H1 (cell line): ENCODE measurements at regions not wholly inside any gene's neighbourhood (a gene's known extent, or its start where the extent isn't known, plus 50 kb on each side); places are given as distances from the start of the nearest gene placed in this dataset.

Experiments used
- CTCF ChIA-PET: fragments of 300-600 bp; sonication (Branson Sonifier 250); formaldehyde crosslinking; loops from one replicate; lab custom pipeline; 2021; ENCODE audit not compliant: partially characterized antibody; lab: Charles Lee
- POLR2A ChIA-PET: fragments of 300-600 bp; sonication (Branson Sonifier 250); formaldehyde crosslinking; loops from one replicate; lab custom pipeline; 2021; ENCODE audit warnings: inconsistent platforms; ENCODE audit not compliant: partially characterized antibody; lab: Charles Lee
- DNase-seq, 2 experiments: peaks; one replicate each; pipeline versions ENCODE4 v3.0.0 to v3.0.0-alpha.2; 2010 to 2022; ENCODE audit warnings: low spot score in 2 of 2, low read depth in 1 of 2, mixed read lengths in 1 of 2
- FAIRE-seq: peaks from 2 replicates; lab custom pipeline; 2011; peaks lifted over from hg19 to GRCh38; lab: Jason Lieb, UNC
- H2AFZ ChIP-seq: 2 replicates; pipeline ENCODE4 v1.8.1; 2012; ENCODE audit warnings: low read length, inconsistent platforms
- H2AK5ac ChIP-seq: 2 replicates; pipeline ENCODE4 v1.6.1; 2013; ENCODE audit warnings: low read depth, low read length
- H2BK120ac ChIP-seq: replicated peaks from 2 replicates; pipeline ENCODE3; 2013; ENCODE audit warnings: low read depth, low read length, inconsistent platforms
- H2BK12ac ChIP-seq: 2 replicates; pipeline ENCODE4 v1.6.1; 2013; ENCODE audit warnings: low read depth, low read length
- H2BK15ac ChIP-seq: 2 replicates; pipeline ENCODE4 v1.6.1; 2013; ENCODE audit warnings: low read length
- H2BK20ac ChIP-seq: 2 replicates; pipeline ENCODE4 v1.6.1; 2013; ENCODE audit warnings: low read length
- H2BK5ac ChIP-seq: 2 replicates; pipeline ENCODE4 v1.6.1; 2013; ENCODE audit warnings: low read depth, low read length
- H3K14ac ChIP-seq: 2 replicates; pipeline ENCODE4 v1.6.1; 2013; ENCODE audit warnings: inconsistent platforms; ENCODE audit not compliant: insufficient read length
- H3K18ac ChIP-seq: 2 replicates; pipeline ENCODE4 v1.6.1; 2013; ENCODE audit warnings: low read length; ENCODE audit errors: extremely low read depth
- H3K23ac ChIP-seq: 2 replicates; pipeline ENCODE4 v1.6.1; 2013; ENCODE audit warnings: inconsistent platforms; ENCODE audit not compliant: insufficient read length
- H3K23me2 ChIP-seq: 2 replicates; pipeline ENCODE4 v1.6.1; 2013; ENCODE audit warnings: low read depth, low read length
- H3K27ac ChIP-seq: 2 replicates; pipeline ENCODE4 v1.6.1; 2011; ENCODE audit warnings: low read depth, low read length, inconsistent platforms
- H3K27me3 ChIP-seq, 4 experiments: replicated peaks in 1 of 4; 1 replicate in 1 of 4; 2 replicates in 3 of 4; pipeline versions ENCODE4 v1.6.1 to v1.8.1; 2011 to 2013; ENCODE audit warnings: low read length in 3 of 4, mild to moderate bottlenecking in 3 of 4, inconsistent platforms in 2 of 4, mixed read lengths in 2 of 4, moderate library complexity in 1 of 4; ENCODE audit not compliant: control insufficient read depth in 3 of 4, insufficient read depth in 3 of 4; ENCODE audit errors: extremely low read depth in 1 of 4
- H3K36me3 ChIP-seq, 4 experiments: 2 replicates each; pipeline versions ENCODE4 v1.6.1 to v1.8.1; 2011 to 2013; ENCODE audit warnings: mild to moderate bottlenecking in 4 of 4, low read length in 3 of 4, moderate library complexity in 2 of 4, control low read depth in 1 of 4, inconsistent platforms in 1 of 4; ENCODE audit not compliant: insufficient read depth in 4 of 4, control insufficient read depth in 2 of 4
- H3K4ac ChIP-seq: replicated peaks from 2 replicates; pipeline ENCODE3; 2013; ENCODE audit warnings: low read length, low read depth, mixed read lengths, inconsistent platforms; ENCODE audit not compliant: insufficient read length
- H3K4me1 ChIP-seq, 4 experiments: replicated peaks in 1 of 4; 1 replicate in 1 of 4; 2 replicates in 3 of 4; pipeline versions ENCODE4 v1.6.1 to v1.8.1; 2011 to 2013; ENCODE audit warnings: low read length in 3 of 4, inconsistent platforms in 2 of 4, mixed read lengths in 1 of 4; ENCODE audit not compliant: insufficient read depth in 4 of 4, control insufficient read depth in 3 of 4
- H3K4me2 ChIP-seq, 2 experiments: 2 replicates each; pipeline versions ENCODE4 v1.6.1 to v1.8.1; 2011 to 2013; ENCODE audit warnings: low read depth in 2 of 2, low read length in 2 of 2, control low read depth in 1 of 2, inconsistent platforms in 1 of 2, mild to moderate bottlenecking in 1 of 2; ENCODE audit not compliant: insufficient read depth in 1 of 2
- H3K4me3 ChIP-seq, 4 experiments: fragments of 200-600, 300-600 bp in 1 of 4; sonication (generic), shearing (Covaris generic), sonication (Bioruptor Twin) in 1 of 4; 2 replicates each; pipeline versions ENCODE4 v1.5.1 to v1.8.1; 2011 to 2016; ENCODE audit warnings: low read length in 4 of 4, low read depth in 3 of 4, control low read depth in 2 of 4, inconsistent platforms in 2 of 4, mild to moderate bottlenecking in 2 of 4, mixed read lengths in 1 of 4, moderate library complexity in 1 of 4; ENCODE audit not compliant: insufficient read depth in 2 of 4; ENCODE audit errors: extremely low read depth in 1 of 4
- H3K56ac ChIP-seq: replicated peaks from 2 replicates; pipeline ENCODE3; 2013; ENCODE audit warnings: low read depth, mild to moderate bottlenecking, mixed read lengths, low read length, inconsistent platforms; ENCODE audit not compliant: insufficient read length
- H3K79me1 ChIP-seq: 2 replicates; pipeline ENCODE4 v1.6.1; 2013; ENCODE audit warnings: low read depth, low read length, control low read depth
- H3K79me2 ChIP-seq, 2 experiments: 2 replicates each; pipeline versions ENCODE4 v1.6.1 to v1.8.1; 2012 to 2013; ENCODE audit warnings: low read length in 2 of 2, mild to moderate bottlenecking in 2 of 2, inconsistent platforms in 1 of 2; ENCODE audit not compliant: insufficient read depth in 2 of 2, control insufficient read depth in 1 of 2
- H3K9ac ChIP-seq, 4 experiments: replicated peaks in 1 of 4; 1 replicate in 1 of 4; 2 replicates in 3 of 4; pipeline versions ENCODE4 v1.6.1 to v1.8.1; 2011 to 2013; ENCODE audit warnings: low read depth in 3 of 4, low read length in 3 of 4, control low read depth in 2 of 4, mild to moderate bottlenecking in 2 of 4, moderate library complexity in 2 of 4, inconsistent platforms in 1 of 4; ENCODE audit errors: extremely low read depth in 1 of 4
- H3K9me3 ChIP-seq, 2 experiments: 2 replicates each; pipeline versions ENCODE4 v1.6.1 to v1.8.1; 2012 to 2013; ENCODE audit warnings: mild to moderate bottlenecking in 2 of 2, moderate library complexity in 2 of 2, control low read depth in 1 of 2, inconsistent platforms in 1 of 2, low read depth in 1 of 2, low read length in 1 of 2, mixed read lengths in 1 of 2; ENCODE audit not compliant: insufficient read depth in 2 of 2
- H4K20me1 ChIP-seq, 2 experiments: replicated peaks in 1 of 2; 2 replicates each; pipeline versions ENCODE3 to v1.8.1; 2011 to 2013; ENCODE audit warnings: inconsistent platforms in 2 of 2, low read length in 2 of 2, mild to moderate bottlenecking in 1 of 2; ENCODE audit not compliant: insufficient read depth in 2 of 2, control insufficient read depth in 1 of 2
- H4K5ac ChIP-seq: 2 replicates; pipeline ENCODE4 v1.6.1; 2013; ENCODE audit warnings: low read length, low read depth, mixed read lengths, inconsistent platforms; ENCODE audit not compliant: insufficient read length
- H4K8ac ChIP-seq: 2 replicates; pipeline ENCODE4 v1.8.0; 2013; ENCODE audit warnings: mild to moderate bottlenecking, moderate library complexity, low read length, inconsistent platforms; ENCODE audit not compliant: insufficient read depth; ENCODE audit errors: extremely low read depth
- H4K91ac ChIP-seq: replicated peaks from 2 replicates; pipeline ENCODE3; 2013; ENCODE audit warnings: low read length, mixed read lengths, inconsistent platforms; ENCODE audit not compliant: insufficient read length
- BRCA1 ChIP-seq: IDR thresholded peaks from 2 replicates; pipeline ENCODE4 v1.6.1; 2012; ENCODE audit warnings: low read depth, low read length, improper control_type of control experiment
- EZH2 ChIP-seq: fragments of 200-600 bp; sonication (generic); IDR thresholded peaks from 2 replicates; pipeline ENCODE4 v1.7.1; 2012; ENCODE audit warnings: low read depth, mild to moderate bottlenecking, moderate library complexity, low read length, inconsistent platforms; ENCODE audit not compliant: severe bottlenecking
- GABPA ChIP-seq: IDR thresholded peaks from 2 replicates; pipeline ENCODE4 v1.6.1; 2011; ENCODE audit warnings: mild to moderate bottlenecking, low read length, moderate library complexity, borderline replicate concordance; ENCODE audit not compliant: insufficient read depth
- KDM1A ChIP-seq: fragments of 200-600, 300-600 bp; sonication (generic); IDR thresholded peaks from 2 replicates; pipeline ENCODE4 v1.7.1; 2016; ENCODE audit warnings: mild to moderate bottlenecking, low read length, borderline replicate concordance
- MAFK ChIP-seq: IDR thresholded peaks from 2 replicates; pipeline ENCODE4 v1.6.1; 2012; ENCODE audit warnings: low read depth, mild to moderate bottlenecking, improper control_type of control experiment, low read length
- SAP30 ChIP-seq: fragments of 300-600 bp; sonication (generic); IDR thresholded peaks from 2 replicates; pipeline ENCODE4 v1.7.1; 2012; ENCODE audit warnings: low read length, moderate library complexity, mild to moderate bottlenecking, inconsistent platforms; ENCODE audit not compliant: insufficient read depth, insufficient replicate concordance
- SIN3A ChIP-seq, 2 experiments: IDR thresholded peaks in 1 of 2; conservative IDR thresholded peaks in 1 of 2; 2 replicates each; pipeline ENCODE4 v1.6.1; 2011 to 2012; ENCODE audit warnings: low read length in 2 of 2, improper control_type of control experiment in 1 of 2, low read depth in 1 of 2, mild to moderate bottlenecking in 1 of 2
- SRF ChIP-seq: IDR thresholded peaks from 2 replicates; pipeline ENCODE4 v1.6.1; 2011; ENCODE audit warnings: mild to moderate bottlenecking, low read depth, low read length, moderate library complexity
- SUZ12 ChIP-seq: fragments of 200-600 bp; sonication (generic); IDR thresholded peaks from 2 replicates; pipeline ENCODE4 v1.6.1; 2012; ENCODE audit warnings: mild to moderate bottlenecking, inconsistent platforms, low read length, moderate library complexity, mixed read lengths
- TAF7 ChIP-seq: optimal IDR thresholded peaks from 2 replicates; pipeline ENCODE3; 2011; ENCODE audit warnings: low read depth, mild to moderate bottlenecking, inconsistent platforms, low read length, moderate library complexity, borderline replicate concordance
- WGBS, 2 experiments: shearing (Covaris generic) in 1 of 2; methylation state at CpG; one replicate each; pipeline versions ENCODE4 v1.1.6 to v1.1.7; 2013 to 2015; ENCODE audit warnings: low lambda C conversion rate in 2 of 2, mixed read lengths in 2 of 2, inconsistent platforms in 1 of 2, low coverage in 1 of 2, missing lambda C conversion rate in 1 of 2; ENCODE audit not compliant: insufficient replicate concordance in 2 of 2, insufficient coverage in 1 of 2, insufficient read length in 1 of 2; ENCODE audit errors: extremely low coverage in 1 of 2, missing lambda C conversion rate in 1 of 2; 5-methylcytosine and 5-hydroxymethylcytosine counted together

DNA sequence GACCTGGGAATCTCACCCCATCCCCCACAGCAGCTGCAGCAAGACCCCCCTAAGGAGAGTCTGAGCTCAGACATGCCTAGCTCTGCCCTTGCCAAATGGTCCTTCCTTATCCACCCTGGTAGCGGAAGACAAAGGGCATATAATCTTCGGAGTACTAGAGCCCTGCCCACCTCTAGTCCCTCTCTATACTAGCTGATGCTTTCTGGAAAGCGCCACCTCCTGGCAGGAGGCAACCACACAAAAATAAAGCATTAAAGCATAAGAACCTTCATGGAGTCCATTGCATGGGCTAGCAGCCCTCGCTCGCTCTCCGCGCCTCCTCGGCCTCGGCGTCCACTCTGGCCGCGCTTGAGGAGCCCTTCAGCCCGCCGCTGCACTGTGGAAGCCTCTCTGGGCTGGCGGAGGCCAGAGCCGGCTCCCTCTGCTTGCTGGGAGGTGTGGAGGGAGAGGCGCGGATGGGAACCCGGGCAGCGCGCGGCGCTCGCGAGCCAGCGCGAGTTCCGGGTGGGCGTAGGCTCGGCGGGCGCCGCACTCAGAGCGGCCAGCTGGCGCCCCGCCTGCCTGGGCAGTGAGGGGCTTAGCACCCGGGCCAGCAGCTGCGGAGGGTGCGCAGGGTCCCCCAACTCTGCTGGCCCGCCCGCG lies 941.2 kb downstream of the SUCLG1 start:
- Histone ChIP-seq H3K56ac (no peak overlapping the region), H2AFZ (no peak overlapping the region), H2BK120ac (no peak overlapping the region), H2AK5ac (no peak overlapping the region), H3K9ac (no peak overlapping the region), H2BK20ac (no peak overlapping the region), H3K9me3 (peaks cover 0 to 8% of the 10 kb centered on the region in 2 experiments; a peak in 1 of 4 replicates), H3K4me2 (no peak overlapping the region), H3K23me2 (no peaks in the 10 kb centered on the region), H3K4ac (no peak overlapping the region), H4K20me1 (no peaks in the 10 kb centered on the region), H2BK15ac (no peak overlapping the region), H3K27me3 (no peaks in the 10 kb centered on the region), H4K8ac (no peak overlapping the region), H3K27ac (no peak overlapping the region), H3K79me1 (no peaks in the 10 kb centered on the region), H3K18ac (no peak overlapping the region), H3K23ac (no peak overlapping the region), H3K4me1 (no peaks in the 10 kb centered on the region), H3K14ac (no peak overlapping the region), H4K5ac (no peak overlapping the region), H3K79me2 (no peaks in the 10 kb centered on the region), H2BK12ac (no peak overlapping the region), H4K91ac (no peak overlapping the region), H2BK5ac (no peak overlapping the region), H3K4me3 (no peak overlapping the region), H3K36me3 (no peaks in the 10 kb centered on the region)
- POLR2A ChIA-PET = no interaction called here
- CTCF ChIA-PET = interaction anchor here (0.6 to 3.4 kb wide), 13 partner anchors 9 to 834 kb away, joined by 3 to 23 read pairs (median 3); no protein-coding TSS in a partner anchor
- WGBS, 2 experiments = 98% methylated on average over 29 of the region's 42 CpGs; no CpG with 5 or more reads in 1 of the 2 experiments
- no peak for FAIRE-seq
- no peak for DNase-seq
- TF ChIP-seq SRF = no peak
- TF ChIP-seq BRCA1 = no peak
- TF ChIP-seq KDM1A = no peak
- no peak for TF ChIP-seq SAP30
- TF ChIP-seq SIN3A (conservative IDR thresholded peaks at IDR 0.05 in 1 of 2, IDR thresholded peaks at IDR 0.05 in 1 of 2; ENCODE audit: low read depth in 1 of 2, low read length in 2 of 2) = no peak
- TF ChIP-seq SUZ12 = no peak
- TF ChIP-seq GABPA = no peak
- no peak for TF ChIP-seq EZH2
- TF ChIP-seq TAF7 = no peak
- no peak for TF ChIP-seq MAFK
